Transverse colon (tissue), 3 donors: ENCODE measurements at regions not wholly inside any gene's neighbourhood (a gene's known extent, or its start where the extent isn't known, plus 50 kb on each side); places are given as distances from the start of the nearest gene placed in this dataset.

Experiments
- EP300 ChIP-seq: sonication (generic); formaldehyde crosslinking; IDR thresholded peaks from one replicate; pipeline ENCODE4 v1.6.1; 2017; ENCODE audit warnings: antibody characterized with exemption, low read depth
- POLR2A ChIP-seq: fragments of 450-650 bp; IDR thresholded peaks from one replicate; pipeline ENCODE4 v1.6.1; 2016; ENCODE audit warnings: antibody characterized with exemption, mild to moderate bottlenecking, moderate library complexity
- TF ChIP-seq, protein P1 (sequence below), 5 experiments: fragments of 200-600 bp in 3 of 5; fragments of 450-650 bp in 2 of 5; sonication (generic) in 3 of 5; IDR thresholded peaks; 1 replicate in 2 of 5; 2 replicates in 3 of 5; pipeline ENCODE4 v1.5.1; 2016 to 2017; ENCODE audit warnings: antibody characterized with exemption in 5 of 5, inconsistent platforms in 3 of 5, mild to moderate bottlenecking in 2 of 5, moderate library complexity in 1 of 5

GRCh38 chr1:94319319-94320102 lies 82.1 kb upstream of the ARHGAP29 start:
- TF ChIP-seq, protein P1, sequence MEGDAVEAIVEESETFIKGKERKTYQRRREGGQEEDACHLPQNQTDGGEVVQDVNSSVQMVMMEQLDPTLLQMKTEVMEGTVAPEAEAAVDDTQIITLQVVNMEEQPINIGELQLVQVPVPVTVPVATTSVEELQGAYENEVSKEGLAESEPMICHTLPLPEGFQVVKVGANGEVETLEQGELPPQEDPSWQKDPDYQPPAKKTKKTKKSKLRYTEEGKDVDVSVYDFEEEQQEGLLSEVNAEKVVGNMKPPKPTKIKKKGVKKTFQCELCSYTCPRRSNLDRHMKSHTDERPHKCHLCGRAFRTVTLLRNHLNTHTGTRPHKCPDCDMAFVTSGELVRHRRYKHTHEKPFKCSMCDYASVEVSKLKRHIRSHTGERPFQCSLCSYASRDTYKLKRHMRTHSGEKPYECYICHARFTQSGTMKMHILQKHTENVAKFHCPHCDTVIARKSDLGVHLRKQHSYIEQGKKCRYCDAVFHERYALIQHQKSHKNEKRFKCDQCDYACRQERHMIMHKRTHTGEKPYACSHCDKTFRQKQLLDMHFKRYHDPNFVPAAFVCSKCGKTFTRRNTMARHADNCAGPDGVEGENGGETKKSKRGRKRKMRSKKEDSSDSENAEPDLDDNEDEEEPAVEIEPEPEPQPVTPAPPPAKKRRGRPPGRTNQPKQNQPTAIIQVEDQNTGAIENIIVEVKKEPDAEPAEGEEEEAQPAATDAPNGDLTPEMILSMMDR (IDR thresholded peaks at IDR 0.05): no peak
- TF ChIP-seq EP300 (no peak), POLR2A (no peak)
